Vagina (tissue), 2 donors: ENCODE measurements at regions not wholly inside any gene's neighbourhood (a gene's known extent, or its start where the extent isn't known, plus 50 kb on each side); places are given as distances from the start of the nearest gene placed in this dataset.

Source experiments
- POLR2A ChIP-seq, 2 donors: fragments of 450-650 bp; IDR thresholded peaks; one replicate each; pipeline ENCODE4 v1.6.1; 2017; ENCODE audit warnings: antibody characterized with exemption in 2 of 2, mild to moderate bottlenecking in 2 of 2, moderate library complexity in 2 of 2
- POLR2AphosphoS5 ChIP-seq, 2 donors: sonication (generic); formaldehyde crosslinking; IDR thresholded peaks; one replicate each; pipeline ENCODE4 v1.9.0; 2017; ENCODE audit warnings: antibody characterized with exemption in 2 of 2, mild to moderate bottlenecking in 2 of 2, low read depth in 1 of 2; ENCODE audit not compliant: insufficient read depth in 1 of 2
- TF ChIP-seq, protein P1 (sequence below), 3 experiments: fragments of 450-650 bp in 2 of 3; fragments of 200-600 bp in 1 of 3; sonication (generic) in 1 of 3; IDR thresholded peaks; one replicate each; pipeline ENCODE4 v1.5.1; 2017 to 2019; ENCODE audit warnings: antibody characterized with exemption in 3 of 3, mild to moderate bottlenecking in 2 of 3, moderate library complexity in 2 of 3

GRCh38 chr13:78103936-78104335 is 185.3 kb upstream of the EDNRB start:
- no peak for TF ChIP-seq POLR2A (IDR thresholded peaks at IDR 0.05)
- TF ChIP-seq, protein P1, sequence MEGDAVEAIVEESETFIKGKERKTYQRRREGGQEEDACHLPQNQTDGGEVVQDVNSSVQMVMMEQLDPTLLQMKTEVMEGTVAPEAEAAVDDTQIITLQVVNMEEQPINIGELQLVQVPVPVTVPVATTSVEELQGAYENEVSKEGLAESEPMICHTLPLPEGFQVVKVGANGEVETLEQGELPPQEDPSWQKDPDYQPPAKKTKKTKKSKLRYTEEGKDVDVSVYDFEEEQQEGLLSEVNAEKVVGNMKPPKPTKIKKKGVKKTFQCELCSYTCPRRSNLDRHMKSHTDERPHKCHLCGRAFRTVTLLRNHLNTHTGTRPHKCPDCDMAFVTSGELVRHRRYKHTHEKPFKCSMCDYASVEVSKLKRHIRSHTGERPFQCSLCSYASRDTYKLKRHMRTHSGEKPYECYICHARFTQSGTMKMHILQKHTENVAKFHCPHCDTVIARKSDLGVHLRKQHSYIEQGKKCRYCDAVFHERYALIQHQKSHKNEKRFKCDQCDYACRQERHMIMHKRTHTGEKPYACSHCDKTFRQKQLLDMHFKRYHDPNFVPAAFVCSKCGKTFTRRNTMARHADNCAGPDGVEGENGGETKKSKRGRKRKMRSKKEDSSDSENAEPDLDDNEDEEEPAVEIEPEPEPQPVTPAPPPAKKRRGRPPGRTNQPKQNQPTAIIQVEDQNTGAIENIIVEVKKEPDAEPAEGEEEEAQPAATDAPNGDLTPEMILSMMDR (IDR thresholded peaks at IDR 0.05), result no peak
- TF ChIP-seq POLR2AphosphoS5 (IDR thresholded peaks at IDR 0.05; ENCODE audit: insufficient read depth in 1 of 2, low read depth in 1 of 2), result no peak
